Mesenteric fat pad (tissue), 1 donor: ENCODE measurements at regions not wholly inside any gene's neighbourhood (a gene's known extent, or its start where the extent isn't known, plus 50 kb on each side); places are given as distances from the start of the nearest gene placed in this dataset.

Source experiments
- DNase-seq: peaks from one replicate; pipeline ENCODE4 v3.0.0-alpha.2; 2020; ENCODE audit warnings: low spot score
- donor health status: DM: yes; HTN: yes; CAD: no.

DNA sequence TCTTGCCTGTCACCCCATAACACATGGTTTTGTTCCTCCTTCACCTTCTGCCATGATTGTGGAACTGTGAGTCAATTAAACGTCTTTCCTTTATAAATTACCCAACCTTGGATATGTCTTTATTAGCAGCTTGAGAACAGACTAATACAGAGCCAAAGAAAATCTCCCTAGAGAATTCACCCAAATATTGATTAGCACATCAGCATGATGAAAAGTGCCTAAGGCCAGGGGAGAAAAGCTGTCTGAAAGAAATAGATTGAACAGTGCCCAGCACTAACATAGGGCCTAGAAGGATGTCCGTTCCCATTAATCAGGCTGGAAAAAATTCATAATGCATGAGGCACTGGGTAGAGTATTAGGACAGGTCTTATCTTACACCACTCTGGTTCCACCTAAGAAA, 111.9 kb upstream of the CALN1 start:
- DNase-seq: no peak

DNA sequence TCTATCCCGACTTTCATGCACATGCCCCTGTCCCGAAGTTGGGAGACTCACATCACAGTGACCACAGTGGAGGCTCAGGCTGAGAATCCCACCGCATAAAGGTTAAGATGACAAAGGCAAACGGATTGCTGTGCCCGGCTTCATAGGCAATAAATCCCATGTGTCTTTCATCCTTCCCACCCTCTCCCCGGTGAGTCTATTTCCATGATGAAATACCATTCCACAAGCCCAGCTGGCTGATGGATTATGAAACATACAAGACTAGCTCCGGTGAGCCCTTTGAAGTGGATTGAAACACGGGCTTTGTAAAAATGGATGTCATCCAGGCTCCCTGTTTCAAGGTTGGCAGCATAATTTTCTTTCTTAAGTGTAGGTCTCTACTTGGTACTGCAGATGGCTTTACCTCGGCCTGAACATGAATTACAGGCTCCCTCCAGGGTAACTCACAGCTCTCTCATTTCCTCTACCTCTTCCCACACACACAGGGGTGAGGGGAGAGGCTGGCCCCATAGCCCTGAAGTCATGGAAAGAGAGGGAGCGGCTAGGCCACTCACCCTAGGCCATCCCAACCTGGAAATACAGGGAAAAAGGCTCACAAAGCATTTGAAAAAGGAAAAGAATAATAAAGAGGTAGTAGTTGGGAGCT, 92.0 kb upstream of the CALN1 start:
- no peak for DNase-seq

DNA sequence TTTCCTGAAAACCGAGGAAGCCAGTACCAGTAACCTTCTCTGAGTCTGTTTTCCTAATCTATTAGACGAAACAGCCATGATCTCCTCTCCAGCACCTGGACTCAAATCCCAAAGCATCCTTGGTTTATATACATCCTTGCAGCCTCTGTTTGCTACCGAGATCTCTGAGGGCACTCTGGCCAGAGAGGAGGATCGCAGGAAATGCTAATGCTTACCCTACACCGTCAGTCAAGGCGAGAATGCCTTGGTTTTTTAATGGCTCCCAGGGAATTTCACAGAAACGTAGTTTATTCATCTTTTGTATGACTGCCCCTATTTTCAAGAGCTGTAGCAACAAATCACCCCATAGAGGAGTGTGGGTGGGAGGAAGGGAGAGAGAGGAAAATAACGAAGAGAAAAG, 91.5 kb upstream of the CALN1 start:
- no peak for DNase-seq

DNA sequence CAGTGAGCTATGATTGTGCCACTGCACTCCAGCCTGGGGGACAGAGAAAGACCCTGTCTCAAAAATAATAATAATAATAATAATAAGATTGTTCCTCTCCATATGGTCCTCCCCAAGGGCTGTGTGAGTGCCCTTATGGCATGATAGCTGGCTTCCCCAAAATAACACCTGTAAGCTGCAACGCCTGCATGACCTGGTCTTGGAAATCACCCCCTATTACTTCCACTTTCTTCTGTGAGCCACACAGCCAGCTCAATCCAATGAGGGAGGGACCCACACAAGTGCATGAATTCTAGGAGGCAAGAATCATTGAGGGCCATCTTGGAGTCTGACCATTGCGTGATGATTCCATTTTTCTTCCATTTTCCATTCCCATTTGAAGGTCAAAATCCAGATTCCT, 82.7 kb upstream of the CALN1 start:
- no peak for DNase-seq

DNA sequence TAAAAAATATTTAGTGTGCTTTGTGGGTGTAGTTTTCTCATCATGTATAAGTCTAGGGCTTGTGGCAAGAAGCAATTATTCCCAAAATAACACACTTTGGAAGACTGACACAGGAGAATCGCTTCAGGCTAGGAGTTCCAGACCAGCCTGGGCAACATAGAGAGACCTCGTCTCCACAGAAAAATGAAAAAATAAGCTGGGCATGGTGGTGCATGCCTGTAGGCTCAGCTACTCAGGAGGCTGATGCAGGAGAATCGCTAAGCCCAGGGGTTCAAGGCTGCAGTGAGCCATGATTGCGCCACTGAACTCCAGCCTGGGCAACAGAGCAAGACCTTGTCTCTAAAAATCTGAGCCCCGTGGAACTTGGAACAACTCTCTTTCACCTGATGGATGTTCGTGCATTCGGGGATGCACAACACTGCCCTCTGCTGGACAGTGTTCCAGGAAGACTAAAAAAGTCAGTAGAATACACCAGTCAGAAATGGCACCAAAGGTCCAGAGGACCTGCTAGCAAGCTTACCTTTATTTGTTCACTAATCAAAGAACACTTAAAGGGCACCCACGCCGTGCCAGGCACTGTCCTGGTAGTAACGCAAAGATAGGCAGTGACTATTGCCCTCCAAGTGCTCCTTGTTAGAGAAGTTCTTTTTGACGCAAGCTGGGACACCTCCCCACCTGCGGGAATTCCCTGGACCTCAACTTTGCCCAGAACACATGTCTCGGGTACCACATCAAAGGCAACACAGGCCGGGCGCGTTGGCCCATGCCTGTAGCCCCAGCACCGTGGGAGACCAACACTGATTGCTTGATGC, 81.9 kb upstream of the CALN1 start:
- no peak for DNase-seq

- DNase-seq: no peak
Observed at GRCh38 chr7:72492461-72493065, 80.4 kb upstream of the CALN1 start.

DNA sequence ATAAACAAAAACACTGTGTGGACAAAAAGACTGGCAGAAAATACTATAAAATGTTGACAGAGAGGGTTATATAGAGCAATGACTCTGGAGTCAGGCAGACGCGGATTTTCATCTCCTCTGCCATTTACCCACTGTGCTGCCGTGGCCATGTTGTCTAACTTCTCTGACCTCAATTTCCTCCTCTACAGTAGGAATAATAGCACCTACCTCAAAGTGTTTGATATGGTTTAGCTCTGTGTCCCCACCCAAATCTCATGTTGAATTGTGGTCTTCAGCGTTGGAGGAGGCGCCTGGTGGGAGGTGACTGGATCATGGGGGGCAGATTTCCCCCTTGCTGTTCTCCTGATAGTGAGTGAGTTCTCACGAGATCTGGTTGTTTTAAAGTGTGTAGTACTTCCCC, 78.2 kb upstream of the CALN1 start:
- no peak for DNase-seq

GRCh38 chr7:72481934-72482333, 69.8 kb upstream of the CALN1 start:
- no peak for DNase-seq

DNA sequence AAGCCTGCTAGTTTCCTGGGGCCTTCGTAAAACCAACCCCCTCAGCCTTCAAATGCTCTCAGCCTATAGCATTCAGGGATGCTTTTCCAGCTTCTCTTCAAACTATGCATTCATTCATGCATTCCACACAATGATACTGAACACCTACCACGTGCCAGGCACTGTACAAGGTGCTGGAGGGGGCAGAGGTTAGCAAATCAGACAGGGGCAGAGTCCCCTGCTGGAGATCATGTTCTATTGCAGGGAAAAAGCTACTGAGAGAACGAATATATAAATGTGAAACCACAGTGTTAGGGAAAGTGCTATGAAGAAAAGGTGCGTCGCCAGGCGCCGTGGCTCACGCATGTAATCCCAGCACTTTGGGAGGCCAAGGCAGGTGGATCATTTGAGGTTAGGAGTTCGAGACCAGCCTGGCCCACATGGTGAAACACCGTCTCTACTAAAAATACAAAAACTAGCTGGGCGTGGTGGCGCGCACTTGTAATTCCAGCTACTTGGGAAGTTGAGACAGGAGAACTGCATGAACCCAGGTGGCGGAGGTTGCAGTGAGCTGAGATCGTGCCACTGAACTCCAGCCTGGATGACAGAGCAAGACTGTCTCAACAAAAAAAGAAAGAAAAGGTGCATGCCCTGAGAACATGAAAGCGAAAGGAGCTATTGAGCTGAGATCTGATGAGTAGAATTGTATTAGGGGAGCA, 64.6 kb upstream of the CALN1 start:
- DNase-seq: no peak

DNA sequence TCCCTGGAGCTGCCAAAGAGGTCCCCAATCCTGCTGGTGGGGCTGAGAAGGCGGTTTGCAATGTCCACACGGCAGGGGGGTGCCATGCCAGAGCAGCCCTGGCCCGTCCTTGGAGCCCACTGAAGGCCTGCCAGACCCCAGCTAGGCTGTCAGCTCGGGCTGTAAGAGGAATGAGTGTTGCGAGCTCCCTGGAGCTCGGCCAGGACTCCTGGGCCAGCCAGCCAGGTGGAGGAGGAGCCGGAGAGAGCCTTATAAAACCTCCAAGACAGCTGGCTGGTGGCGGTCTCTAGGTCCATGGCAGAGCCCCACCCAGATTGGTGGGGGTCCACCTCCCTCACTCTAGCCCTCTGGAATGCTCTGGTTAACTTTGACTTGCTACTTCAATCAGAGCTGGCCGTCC, 55.1 kb upstream of the CALN1 start:
- no peak for DNase-seq

GRCh38 chr7:72466797-72467196, 54.7 kb upstream of the CALN1 start:
- no peak for DNase-seq

GRCh38 chr7:72465521-72465920, 53.4 kb upstream of the CALN1 start:
- no peak for DNase-seq

DNA sequence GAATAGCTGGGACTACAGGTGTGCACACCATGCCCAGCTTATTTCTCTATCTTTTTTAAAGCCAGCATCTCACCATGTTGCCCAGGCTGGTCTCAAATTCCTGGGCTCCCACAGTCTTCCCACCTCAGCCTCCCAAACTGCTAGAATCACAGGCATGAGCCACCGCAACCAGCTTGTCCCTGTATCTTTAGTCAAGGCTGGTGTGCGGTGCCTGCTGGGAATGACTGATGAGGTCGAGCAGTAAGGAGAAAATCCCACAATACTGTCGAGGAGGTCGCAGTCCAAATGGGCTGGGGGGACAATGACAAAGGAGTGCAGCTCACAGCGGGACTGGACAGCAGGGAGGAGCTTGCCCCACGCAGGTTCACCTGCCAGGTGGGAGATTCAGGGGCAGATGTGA, 50.2 kb upstream of the CALN1 start:
- DNase-seq: peak; percentile 41
